ENCODE measurements at regions not wholly inside any gene's neighbourhood (a gene's known extent, or its start where the extent isn't known, plus 50 kb on each side); places are given as distances from the start of the nearest gene placed in this dataset.
"Not testable (repeated sequence)": the region's sequence is repeated elsewhere in the genome, so short reads cannot be mapped to it uniquely, and the experiment has no call there.

DNA sequence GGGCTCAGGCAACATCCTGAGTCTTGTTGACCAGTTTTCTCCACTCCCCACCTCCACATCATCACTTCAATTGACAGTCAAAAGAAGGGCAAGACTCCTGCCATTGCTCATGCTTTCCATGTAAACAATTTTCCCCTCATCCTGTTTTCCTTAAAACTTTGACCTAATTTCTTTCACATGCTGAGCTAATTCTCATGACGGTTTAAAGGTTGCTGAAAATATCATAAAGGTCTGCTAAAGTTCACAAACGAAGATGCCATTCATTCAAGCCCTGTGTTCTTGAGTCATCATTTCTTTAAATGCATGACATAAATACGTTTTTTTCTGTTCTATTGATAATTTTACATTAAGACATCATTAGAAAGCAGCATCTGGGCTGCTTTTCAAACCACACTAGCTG, 353.9 kb downstream of the NKX6-1 start:
- H3K9ac ChIP-seq (ENCODE audit: low read length in 3 of 3) = no peak overlapping the region
- no peak overlapping the region for H3K4me3 ChIP-seq (ENCODE audit: low read length in 3 of 3)
- no peaks in the 10 kb centered on the region for H3K36me3 ChIP-seq (ENCODE audit: control insufficient read depth in 2 of 3, insufficient read depth in 3 of 3, low read length in 3 of 3)
- intact Hi-C loops (cut with DNase I) = no loop called here
- no peak for DNase-seq
- H3K9me3 ChIP-seq (ENCODE audit: control insufficient read depth in 2 of 3, insufficient read depth in 1 of 3, low read length in 3 of 3) = no peaks in the 10 kb centered on the region
- H3K27me3 ChIP-seq (ENCODE audit: control insufficient read depth, insufficient read depth, low read length) = no peaks in the 10 kb centered on the region
- TF ChIP-seq, protein P1, sequence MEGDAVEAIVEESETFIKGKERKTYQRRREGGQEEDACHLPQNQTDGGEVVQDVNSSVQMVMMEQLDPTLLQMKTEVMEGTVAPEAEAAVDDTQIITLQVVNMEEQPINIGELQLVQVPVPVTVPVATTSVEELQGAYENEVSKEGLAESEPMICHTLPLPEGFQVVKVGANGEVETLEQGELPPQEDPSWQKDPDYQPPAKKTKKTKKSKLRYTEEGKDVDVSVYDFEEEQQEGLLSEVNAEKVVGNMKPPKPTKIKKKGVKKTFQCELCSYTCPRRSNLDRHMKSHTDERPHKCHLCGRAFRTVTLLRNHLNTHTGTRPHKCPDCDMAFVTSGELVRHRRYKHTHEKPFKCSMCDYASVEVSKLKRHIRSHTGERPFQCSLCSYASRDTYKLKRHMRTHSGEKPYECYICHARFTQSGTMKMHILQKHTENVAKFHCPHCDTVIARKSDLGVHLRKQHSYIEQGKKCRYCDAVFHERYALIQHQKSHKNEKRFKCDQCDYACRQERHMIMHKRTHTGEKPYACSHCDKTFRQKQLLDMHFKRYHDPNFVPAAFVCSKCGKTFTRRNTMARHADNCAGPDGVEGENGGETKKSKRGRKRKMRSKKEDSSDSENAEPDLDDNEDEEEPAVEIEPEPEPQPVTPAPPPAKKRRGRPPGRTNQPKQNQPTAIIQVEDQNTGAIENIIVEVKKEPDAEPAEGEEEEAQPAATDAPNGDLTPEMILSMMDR (IDR thresholded peaks at IDR 0.05; ENCODE audit: borderline replicate concordance, extremely low read depth, insufficient read depth) = no peak
- no peaks in the 10 kb centered on the region for H3K4me1 ChIP-seq (ENCODE audit: control insufficient read depth in 2 of 3, insufficient read depth in 2 of 3, low read depth in 1 of 3, low read length in 3 of 3)
- H3K27ac ChIP-seq (ENCODE audit: low read depth in 2 of 2, low read length in 2 of 2) = no peak overlapping the region
- FAIRE-seq = no peak

DNA sequence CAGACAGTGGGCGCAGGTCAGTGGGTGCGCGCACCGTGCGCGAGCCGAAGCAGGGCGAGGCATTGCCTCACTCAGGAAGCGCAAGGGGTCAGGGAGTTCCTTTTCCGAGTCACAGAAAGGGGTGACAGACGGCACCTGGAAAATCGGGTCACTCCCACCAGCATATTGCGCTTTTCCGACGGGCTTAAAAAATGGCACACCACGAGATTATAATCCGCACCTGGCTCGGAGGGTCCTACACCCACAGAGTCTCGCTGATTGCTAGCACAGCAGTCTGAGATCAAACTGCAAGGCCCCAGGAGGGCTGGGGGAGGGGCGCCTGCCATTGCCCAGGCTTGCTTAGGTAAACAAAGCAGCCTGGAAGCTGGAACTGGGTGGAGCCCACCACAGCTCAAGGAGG, 372.2 kb downstream of the NKX6-1 start:
- H3K4me3 ChIP-seq (ENCODE audit: low read length in 3 of 3); H3K4me1 ChIP-seq (ENCODE audit: control insufficient read depth in 2 of 3, insufficient read depth in 2 of 3, low read depth in 1 of 3, low read length in 3 of 3); H3K36me3 ChIP-seq (ENCODE audit: control insufficient read depth in 2 of 3, insufficient read depth in 3 of 3, low read length in 3 of 3); FAIRE-seq; H3K27me3 ChIP-seq (ENCODE audit: control insufficient read depth, insufficient read depth, low read length); H3K9me3 ChIP-seq (ENCODE audit: control insufficient read depth in 2 of 3, insufficient read depth in 1 of 3, low read length in 3 of 3); intact Hi-C loops (cut with DNase I); H3K9ac ChIP-seq (ENCODE audit: low read length in 3 of 3); H3K27ac ChIP-seq (ENCODE audit: low read depth in 2 of 2, low read length in 2 of 2): not testable (repeated sequence)
- peak in 1 of 5 donors; percentile 24 for DNase-seq

DNA sequence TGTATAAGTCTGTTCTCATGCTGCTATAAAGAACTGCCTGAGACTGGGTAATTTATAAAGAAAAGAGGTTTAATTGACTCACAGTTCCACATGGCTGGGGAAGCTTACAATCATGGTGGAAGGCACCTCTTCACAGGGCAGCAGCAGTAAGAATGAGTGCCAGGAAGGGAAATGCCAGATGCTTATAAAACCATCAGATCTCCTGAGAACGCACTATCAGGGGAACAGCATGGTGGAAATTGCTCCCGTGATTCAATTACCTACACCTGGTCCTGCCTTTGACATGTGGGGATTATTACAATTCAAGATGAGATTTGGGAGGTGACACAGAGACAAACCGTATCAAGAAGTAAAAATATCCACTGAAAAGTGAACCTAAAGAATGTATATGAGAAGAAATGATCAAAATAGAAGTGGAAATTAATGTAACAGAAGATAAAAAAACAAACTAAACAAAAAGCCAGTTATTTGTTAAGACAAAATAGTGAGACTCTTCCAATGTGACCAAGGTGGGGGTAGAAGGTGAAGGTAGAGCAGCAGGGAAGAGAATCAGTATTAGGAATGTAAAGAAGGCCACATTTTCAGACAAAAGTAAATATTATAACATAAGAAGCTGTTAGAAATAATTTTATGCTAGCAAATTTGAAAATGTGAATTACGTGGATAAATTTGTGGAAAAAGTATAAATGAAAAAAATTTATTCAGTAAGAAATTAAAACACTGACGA, 372.9 kb downstream of the NKX6-1 start:
- intact Hi-C loops (cut with DNase I) = no loop called here
- Histone ChIP-seq H3K4me3 (ENCODE audit: low read length in 3 of 3) (no peak overlapping the region), H3K36me3 (ENCODE audit: control insufficient read depth in 2 of 3, insufficient read depth in 3 of 3, low read length in 3 of 3) (no peaks in the 10 kb centered on the region), H3K27me3 (ENCODE audit: control insufficient read depth, insufficient read depth, low read length) (no peaks in the 10 kb centered on the region), H3K27ac (ENCODE audit: low read depth in 2 of 2, low read length in 2 of 2) (no peak overlapping the region), H3K9ac (ENCODE audit: low read length in 3 of 3) (no peak overlapping the region), H3K4me1 (ENCODE audit: control insufficient read depth in 2 of 3, insufficient read depth in 2 of 3, low read depth in 1 of 3, low read length in 3 of 3) (no peaks in the 10 kb centered on the region), H3K9me3 (ENCODE audit: control insufficient read depth in 2 of 3, insufficient read depth in 1 of 3, low read length in 3 of 3) (no peaks in the 10 kb centered on the region)
- DNase-seq = no peak
- TF ChIP-seq, protein P1 (IDR thresholded peaks at IDR 0.05; ENCODE audit: borderline replicate concordance, extremely low read depth, insufficient read depth) = no peak
- FAIRE-seq = no peak

DNA sequence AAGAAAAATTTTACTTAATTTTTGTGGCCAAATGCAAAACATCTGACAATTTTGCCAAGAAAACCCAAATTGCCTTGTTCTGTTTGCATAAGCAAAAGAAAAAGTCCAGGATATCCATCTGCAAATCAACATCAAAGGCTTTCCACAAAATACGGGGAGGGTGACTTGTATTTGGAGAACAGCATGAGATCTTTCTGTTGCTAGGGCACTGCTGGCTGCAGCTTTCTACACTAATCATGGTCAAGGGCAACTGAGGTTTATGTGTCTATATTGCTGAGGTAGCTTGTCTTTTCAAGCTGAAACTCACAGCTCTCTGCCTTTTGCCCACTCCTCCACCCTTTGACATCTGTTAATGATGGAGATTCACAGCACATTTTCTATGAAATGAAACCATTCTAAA, 389.1 kb downstream of the NKX6-1 start:
- H3K27me3 ChIP-seq (ENCODE audit: control insufficient read depth, insufficient read depth, low read length) = no peaks in the 10 kb centered on the region
- H3K9ac ChIP-seq (ENCODE audit: low read length in 3 of 3) = no peak overlapping the region
- FAIRE-seq = no peak
- peaks cover 0 to 5% (median 2%) of the 10 kb centered on the region in 3 donors for H3K9me3 ChIP-seq (ENCODE audit: control insufficient read depth in 2 of 3, insufficient read depth in 1 of 3, low read length in 3 of 3)
- no peak for DNase-seq
- TF ChIP-seq, protein P1 (IDR thresholded peaks at IDR 0.05; ENCODE audit: borderline replicate concordance, extremely low read depth, insufficient read depth) = no peak
- H3K4me3 ChIP-seq (ENCODE audit: low read length in 3 of 3) = no peak overlapping the region
- no peaks in the 10 kb centered on the region for H3K36me3 ChIP-seq (ENCODE audit: control insufficient read depth in 2 of 3, insufficient read depth in 3 of 3, low read length in 3 of 3)
- no peaks in the 10 kb centered on the region for H3K4me1 ChIP-seq (ENCODE audit: control insufficient read depth in 2 of 3, insufficient read depth in 2 of 3, low read depth in 1 of 3, low read length in 3 of 3)
- intact Hi-C loops (cut with DNase I) = no loop called here
- H3K27ac ChIP-seq (ENCODE audit: low read depth in 2 of 2, low read length in 2 of 2) = no peak overlapping the region

DNA sequence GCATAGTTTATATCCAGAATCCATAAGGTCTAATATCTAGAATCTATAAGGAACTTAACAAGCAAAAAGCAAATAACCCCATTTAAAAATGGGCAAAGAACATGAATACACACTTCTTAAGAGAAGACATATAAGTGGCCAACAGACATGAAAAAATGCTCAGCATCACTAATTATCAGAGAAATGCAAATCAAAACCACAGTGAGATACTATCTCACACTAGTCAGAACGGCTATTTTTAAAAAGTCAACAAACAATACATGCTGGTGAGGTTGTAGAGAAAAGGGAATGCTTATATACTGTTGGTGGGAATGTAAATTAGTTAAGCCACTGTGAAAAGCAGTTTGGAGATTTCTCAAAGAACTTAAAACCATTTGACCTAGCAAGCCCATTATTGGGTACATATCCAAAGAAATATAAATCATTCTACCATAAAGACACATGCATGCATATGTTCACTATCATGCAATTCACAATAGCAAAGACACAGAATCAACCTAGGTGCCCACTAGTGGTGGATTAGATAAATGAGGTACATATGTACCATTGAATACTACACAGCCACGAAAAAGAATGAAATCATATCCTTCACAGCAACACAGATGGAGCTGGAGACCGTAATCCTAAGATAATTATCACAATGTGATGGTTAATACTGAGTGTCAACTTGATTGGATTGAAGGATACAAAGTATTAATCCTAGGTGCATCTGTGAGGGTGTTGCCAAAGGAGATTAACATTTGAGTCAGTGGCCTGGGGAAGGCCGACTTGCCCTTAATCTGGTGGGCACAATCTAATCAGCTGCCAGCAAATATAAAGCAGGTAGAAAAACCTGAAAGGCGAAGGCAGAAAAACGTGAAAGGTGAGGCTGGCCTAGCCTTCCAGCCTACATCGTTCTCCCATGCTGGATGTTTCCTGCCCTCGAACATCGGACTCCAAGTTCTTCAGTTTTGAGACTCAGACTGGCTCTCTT, 397.2 kb downstream of the NKX6-1 start:
- FAIRE-seq; intact Hi-C loops (cut with DNase I); H3K27me3 ChIP-seq (ENCODE audit: control insufficient read depth, insufficient read depth, low read length); H3K9ac ChIP-seq (ENCODE audit: low read length in 3 of 3); H3K27ac ChIP-seq (ENCODE audit: low read depth in 2 of 2, low read length in 2 of 2); H3K9me3 ChIP-seq (ENCODE audit: control insufficient read depth in 2 of 3, insufficient read depth in 1 of 3, low read length in 3 of 3); H3K4me3 ChIP-seq (ENCODE audit: low read length in 3 of 3); DNase-seq; H3K36me3 ChIP-seq (ENCODE audit: control insufficient read depth in 2 of 3, insufficient read depth in 3 of 3, low read length in 3 of 3); H3K4me1 ChIP-seq (ENCODE audit: control insufficient read depth in 2 of 3, insufficient read depth in 2 of 3, low read depth in 1 of 3, low read length in 3 of 3): not testable (repeated sequence)
